NCI-H1436 (cell line): ENCODE measurements at regions not wholly inside any gene's neighbourhood (a gene's known extent, or its start where the extent isn't known, plus 50 kb on each side); places are given as distances from the start of the nearest gene placed in this dataset.
"Not testable (repeated sequence)": the region's sequence is repeated elsewhere in the genome, so short reads cannot be mapped to it uniquely, and the experiment has no call there.

Experiments used
- DNase-seq: peaks from one replicate; lab custom pipeline; 2025; lab: John Stamatoyannopoulos, UW

GRCh38 chr11:29159552-29160465, 857.0 kb downstream of the KCNA4 start:
- peak; percentile 25 for DNase-seq

GRCh38 chr11:29153078-29153477, 863.8 kb downstream of the KCNA4 start:
- DNase-seq: no peak

GRCh38 chr11:29142573-29142972, 874.3 kb downstream of the KCNA4 start:
- not testable (repeated sequence) for DNase-seq

GRCh38 chr11:29135504-29135903, 881.3 kb downstream of the KCNA4 start:
- DNase-seq: no peak

- DNase-seq: no peak
Observed at GRCh38 chr11:29131055-29131454, 885.8 kb downstream of the KCNA4 start.

- no peak for DNase-seq
Observed at GRCh38 chr11:29129844-29130243, 887.0 kb downstream of the KCNA4 start.

- DNase-seq: no peak
Observed at GRCh38 chr11:29127461-29127860, 889.4 kb downstream of the KCNA4 start.

- DNase-seq: no peak
Observed at GRCh38 chr11:29125606-29126005, 891.2 kb downstream of the KCNA4 start.

- no peak for DNase-seq
Observed at GRCh38 chr11:29124470-29124869, 892.4 kb downstream of the KCNA4 start.

GRCh38 chr11:29119707-29120618, 896.9 kb downstream of the KCNA4 start:
- DNase-seq: no peak

GRCh38 chr11:29119116-29119515, 897.7 kb downstream of the KCNA4 start:
- no peak for DNase-seq

GRCh38 chr11:29100967-29101366, 915.9 kb downstream of the KCNA4 start:
- DNase-seq: no peak

GRCh38 chr11:29095821-29096220, 921.0 kb downstream of the KCNA4 start:
- no peak for DNase-seq

- DNase-seq: no peak
Observed at GRCh38 chr11:29093416-29094120, 923.3 kb downstream of the KCNA4 start.

GRCh38 chr11:29087200-29087812, 929.5 kb downstream of the KCNA4 start:
- DNase-seq: no peak

- no peak for DNase-seq
Observed at GRCh38 chr11:29075726-29076125, 941.1 kb downstream of the KCNA4 start.

- no peak for DNase-seq
Observed at GRCh38 chr11:29063630-29064361, 953.0 kb downstream of the KCNA4 start.

GRCh38 chr11:29061452-29061851, 953.3 kb downstream of the METTL15 start:
- no peak for DNase-seq

- not testable (repeated sequence) for DNase-seq
Observed at GRCh38 chr11:29056487-29056886, 948.3 kb downstream of the METTL15 start.

- DNase-seq: no peak
Observed at GRCh38 chr11:29051935-29052334, 943.7 kb downstream of the METTL15 start.

- DNase-seq: not testable (repeated sequence)
Observed at GRCh38 chr11:29050962-29051361, 942.8 kb downstream of the METTL15 start.
